H1 (cell line): ENCODE measurements at regions not wholly inside any gene's neighbourhood (a gene's known extent, or its start where the extent isn't known, plus 50 kb on each side); places are given as distances from the start of the nearest gene placed in this dataset.
"Not testable (repeated sequence)": the region's sequence is repeated elsewhere in the genome, so short reads cannot be mapped to it uniquely, and the experiment has no call there.

Experiments
- CTCF ChIA-PET: fragments of 300-600 bp; sonication (Branson Sonifier 250); formaldehyde crosslinking; loops from one replicate; lab custom pipeline; 2021; ENCODE audit not compliant: partially characterized antibody; lab: Charles Lee
- POLR2A ChIA-PET: fragments of 300-600 bp; sonication (Branson Sonifier 250); formaldehyde crosslinking; loops from one replicate; lab custom pipeline; 2021; ENCODE audit warnings: inconsistent platforms; ENCODE audit not compliant: partially characterized antibody; lab: Charles Lee
- DNase-seq, 2 experiments: peaks; one replicate each; pipeline versions ENCODE4 v3.0.0 to v3.0.0-alpha.2; 2010 to 2022; ENCODE audit warnings: low spot score in 2 of 2, low read depth in 1 of 2, mixed read lengths in 1 of 2
- FAIRE-seq: peaks from 2 replicates; lab custom pipeline; 2011; peaks lifted over from hg19 to GRCh38; lab: Jason Lieb, UNC
- H2AFZ ChIP-seq: 2 replicates; pipeline ENCODE4 v1.8.1; 2012; ENCODE audit warnings: low read length, inconsistent platforms
- H2AK5ac ChIP-seq: 2 replicates; pipeline ENCODE4 v1.6.1; 2013; ENCODE audit warnings: low read depth, low read length
- H2BK120ac ChIP-seq: replicated peaks from 2 replicates; pipeline ENCODE3; 2013; ENCODE audit warnings: low read depth, low read length, inconsistent platforms
- H2BK12ac ChIP-seq: 2 replicates; pipeline ENCODE4 v1.6.1; 2013; ENCODE audit warnings: low read depth, low read length
- H2BK15ac ChIP-seq: 2 replicates; pipeline ENCODE4 v1.6.1; 2013; ENCODE audit warnings: low read length
- H2BK20ac ChIP-seq: 2 replicates; pipeline ENCODE4 v1.6.1; 2013; ENCODE audit warnings: low read length
- H2BK5ac ChIP-seq: 2 replicates; pipeline ENCODE4 v1.6.1; 2013; ENCODE audit warnings: low read depth, low read length
- H3K14ac ChIP-seq: 2 replicates; pipeline ENCODE4 v1.6.1; 2013; ENCODE audit warnings: inconsistent platforms; ENCODE audit not compliant: insufficient read length
- H3K18ac ChIP-seq: 2 replicates; pipeline ENCODE4 v1.6.1; 2013; ENCODE audit warnings: low read length; ENCODE audit errors: extremely low read depth
- H3K23ac ChIP-seq: 2 replicates; pipeline ENCODE4 v1.6.1; 2013; ENCODE audit warnings: inconsistent platforms; ENCODE audit not compliant: insufficient read length
- H3K23me2 ChIP-seq: 2 replicates; pipeline ENCODE4 v1.6.1; 2013; ENCODE audit warnings: low read depth, low read length
- H3K27ac ChIP-seq: 2 replicates; pipeline ENCODE4 v1.6.1; 2011; ENCODE audit warnings: low read depth, low read length, inconsistent platforms
- H3K27me3 ChIP-seq, 4 experiments: replicated peaks in 1 of 4; 1 replicate in 1 of 4; 2 replicates in 3 of 4; pipeline versions ENCODE4 v1.6.1 to v1.8.1; 2011 to 2013; ENCODE audit warnings: low read length in 3 of 4, mild to moderate bottlenecking in 3 of 4, inconsistent platforms in 2 of 4, mixed read lengths in 2 of 4, moderate library complexity in 1 of 4; ENCODE audit not compliant: control insufficient read depth in 3 of 4, insufficient read depth in 3 of 4; ENCODE audit errors: extremely low read depth in 1 of 4
- H3K36me3 ChIP-seq, 4 experiments: 2 replicates each; pipeline versions ENCODE4 v1.6.1 to v1.8.1; 2011 to 2013; ENCODE audit warnings: mild to moderate bottlenecking in 4 of 4, low read length in 3 of 4, moderate library complexity in 2 of 4, control low read depth in 1 of 4, inconsistent platforms in 1 of 4; ENCODE audit not compliant: insufficient read depth in 4 of 4, control insufficient read depth in 2 of 4
- H3K4ac ChIP-seq: replicated peaks from 2 replicates; pipeline ENCODE3; 2013; ENCODE audit warnings: low read length, low read depth, mixed read lengths, inconsistent platforms; ENCODE audit not compliant: insufficient read length
- H3K4me1 ChIP-seq, 4 experiments: replicated peaks in 1 of 4; 1 replicate in 1 of 4; 2 replicates in 3 of 4; pipeline versions ENCODE4 v1.6.1 to v1.8.1; 2011 to 2013; ENCODE audit warnings: low read length in 3 of 4, inconsistent platforms in 2 of 4, mixed read lengths in 1 of 4; ENCODE audit not compliant: insufficient read depth in 4 of 4, control insufficient read depth in 3 of 4
- H3K4me2 ChIP-seq, 2 experiments: 2 replicates each; pipeline versions ENCODE4 v1.6.1 to v1.8.1; 2011 to 2013; ENCODE audit warnings: low read depth in 2 of 2, low read length in 2 of 2, control low read depth in 1 of 2, inconsistent platforms in 1 of 2, mild to moderate bottlenecking in 1 of 2; ENCODE audit not compliant: insufficient read depth in 1 of 2
- H3K4me3 ChIP-seq, 4 experiments: fragments of 200-600, 300-600 bp in 1 of 4; sonication (generic), shearing (Covaris generic), sonication (Bioruptor Twin) in 1 of 4; 2 replicates each; pipeline versions ENCODE4 v1.5.1 to v1.8.1; 2011 to 2016; ENCODE audit warnings: low read length in 4 of 4, low read depth in 3 of 4, control low read depth in 2 of 4, inconsistent platforms in 2 of 4, mild to moderate bottlenecking in 2 of 4, mixed read lengths in 1 of 4, moderate library complexity in 1 of 4; ENCODE audit not compliant: insufficient read depth in 2 of 4; ENCODE audit errors: extremely low read depth in 1 of 4
- H3K56ac ChIP-seq: replicated peaks from 2 replicates; pipeline ENCODE3; 2013; ENCODE audit warnings: low read depth, mild to moderate bottlenecking, mixed read lengths, low read length, inconsistent platforms; ENCODE audit not compliant: insufficient read length
- H3K79me1 ChIP-seq: 2 replicates; pipeline ENCODE4 v1.6.1; 2013; ENCODE audit warnings: low read depth, low read length, control low read depth
- H3K79me2 ChIP-seq, 2 experiments: 2 replicates each; pipeline versions ENCODE4 v1.6.1 to v1.8.1; 2012 to 2013; ENCODE audit warnings: low read length in 2 of 2, mild to moderate bottlenecking in 2 of 2, inconsistent platforms in 1 of 2; ENCODE audit not compliant: insufficient read depth in 2 of 2, control insufficient read depth in 1 of 2
- H3K9ac ChIP-seq, 4 experiments: replicated peaks in 1 of 4; 1 replicate in 1 of 4; 2 replicates in 3 of 4; pipeline versions ENCODE4 v1.6.1 to v1.8.1; 2011 to 2013; ENCODE audit warnings: low read depth in 3 of 4, low read length in 3 of 4, control low read depth in 2 of 4, mild to moderate bottlenecking in 2 of 4, moderate library complexity in 2 of 4, inconsistent platforms in 1 of 4; ENCODE audit errors: extremely low read depth in 1 of 4
- H3K9me3 ChIP-seq, 2 experiments: 2 replicates each; pipeline versions ENCODE4 v1.6.1 to v1.8.1; 2012 to 2013; ENCODE audit warnings: mild to moderate bottlenecking in 2 of 2, moderate library complexity in 2 of 2, control low read depth in 1 of 2, inconsistent platforms in 1 of 2, low read depth in 1 of 2, low read length in 1 of 2, mixed read lengths in 1 of 2; ENCODE audit not compliant: insufficient read depth in 2 of 2
- H4K20me1 ChIP-seq, 2 experiments: replicated peaks in 1 of 2; 2 replicates each; pipeline versions ENCODE3 to v1.8.1; 2011 to 2013; ENCODE audit warnings: inconsistent platforms in 2 of 2, low read length in 2 of 2, mild to moderate bottlenecking in 1 of 2; ENCODE audit not compliant: insufficient read depth in 2 of 2, control insufficient read depth in 1 of 2
- H4K5ac ChIP-seq: 2 replicates; pipeline ENCODE4 v1.6.1; 2013; ENCODE audit warnings: low read length, low read depth, mixed read lengths, inconsistent platforms; ENCODE audit not compliant: insufficient read length
- H4K8ac ChIP-seq: 2 replicates; pipeline ENCODE4 v1.8.0; 2013; ENCODE audit warnings: mild to moderate bottlenecking, moderate library complexity, low read length, inconsistent platforms; ENCODE audit not compliant: insufficient read depth; ENCODE audit errors: extremely low read depth
- H4K91ac ChIP-seq: replicated peaks from 2 replicates; pipeline ENCODE3; 2013; ENCODE audit warnings: low read length, mixed read lengths, inconsistent platforms; ENCODE audit not compliant: insufficient read length
- WGBS, 2 experiments: shearing (Covaris generic) in 1 of 2; methylation state at CpG; one replicate each; pipeline versions ENCODE4 v1.1.6 to v1.1.7; 2013 to 2015; ENCODE audit warnings: low lambda C conversion rate in 2 of 2, mixed read lengths in 2 of 2, inconsistent platforms in 1 of 2, low coverage in 1 of 2, missing lambda C conversion rate in 1 of 2; ENCODE audit not compliant: insufficient replicate concordance in 2 of 2, insufficient coverage in 1 of 2, insufficient read length in 1 of 2; ENCODE audit errors: extremely low coverage in 1 of 2, missing lambda C conversion rate in 1 of 2; 5-methylcytosine and 5-hydroxymethylcytosine counted together

GRCh38 chr16:87049216-87049615 is 268.0 kb downstream of the C16orf95 start:
- H3K79me2 ChIP-seq, H4K20me1 ChIP-seq, H3K27ac ChIP-seq, H3K4me2 ChIP-seq, H3K14ac ChIP-seq, H4K91ac ChIP-seq, H3K27me3 ChIP-seq, FAIRE-seq, POLR2A ChIA-PET, H3K9me3 ChIP-seq, H3K36me3 ChIP-seq, H2BK15ac ChIP-seq, H2AK5ac ChIP-seq, H2BK20ac ChIP-seq, H4K5ac ChIP-seq, H3K4ac ChIP-seq, H2AFZ ChIP-seq, H2BK120ac ChIP-seq, H3K18ac ChIP-seq, H3K23ac ChIP-seq, H3K9ac ChIP-seq, H2BK12ac ChIP-seq, H3K23me2 ChIP-seq, H2BK5ac ChIP-seq, H3K4me3 ChIP-seq, H3K56ac ChIP-seq, DNase-seq, H4K8ac ChIP-seq, H3K79me1 ChIP-seq: not testable (repeated sequence)
- whole genome bisulfite sequencing, 2 experiments: 87% methylated on average over 7 of the region's 7 CpGs; no CpG with 5 or more reads in 1 of the 2 experiments
- H3K4me1 ChIP-seq: peaks cover 3 to 12% (median 9%) of the 10 kb centered on the region in 4 experiments; a peak in 6 of 7 replicates
- CTCF ChIA-PET: interaction anchor here (1.1 to 3.7 kb wide), 3 partner anchors 14 to 128 kb away, joined by 3 to 22 read pairs (median 3); no protein-coding TSS in a partner anchor
